ENCODE measurements at regions not wholly inside any gene's neighbourhood (a gene's known extent, or its start where the extent isn't known, plus 50 kb on each side); places are given as distances from the start of the nearest gene placed in this dataset.
"Not testable (repeated sequence)": the region's sequence is repeated elsewhere in the genome, so short reads cannot be mapped to it uniquely, and the experiment has no call there.

- DNase-seq = no peak
Measured at GRCh38 chr3:35950021-35950420, 310.7 kb downstream of the ARPP21 start.

- no peak for DNase-seq
Measured at GRCh38 chr3:35954413-35954812, 315.1 kb downstream of the ARPP21 start.

- no peak for DNase-seq
Measured at GRCh38 chr3:35965908-35966307, 326.6 kb downstream of the ARPP21 start.

GRCh38 chr3:35966629-35967464, 327.5 kb downstream of the ARPP21 start:
- DNase-seq = no peak

- no peak for DNase-seq
Measured at GRCh38 chr3:35968043-35968622, 328.8 kb downstream of the ARPP21 start.

- no peak for DNase-seq
Measured at GRCh38 chr3:35969406-35969805, 330.1 kb downstream of the ARPP21 start.

- DNase-seq = no peak
Measured at GRCh38 chr3:35970793-35971192, 331.5 kb downstream of the ARPP21 start.

GRCh38 chr3:35971686-35972085, 332.4 kb downstream of the ARPP21 start:
- DNase-seq = no peak

GRCh38 chr3:35974872-35975271, 335.5 kb downstream of the ARPP21 start:
- no peak for DNase-seq

- no peak for DNase-seq
Measured at GRCh38 chr3:35986161-35986560, 346.8 kb downstream of the ARPP21 start.

GRCh38 chr3:35987386-35987785, 348.1 kb downstream of the ARPP21 start:
- DNase-seq = no peak

- DNase-seq = no peak
Measured at GRCh38 chr3:35992041-35992440, 352.7 kb downstream of the ARPP21 start.

- DNase-seq = no peak
Measured at GRCh38 chr3:36011791-36012190, 368.5 kb upstream of the STAC start.

- no peak for DNase-seq
Measured at GRCh38 chr3:36013425-36013824, 366.9 kb upstream of the STAC start.

GRCh38 chr3:36025232-36025631, 355.1 kb upstream of the STAC start:
- no peak for DNase-seq

GRCh38 chr3:36032180-36033047, 347.9 kb upstream of the STAC start:
- no peak for DNase-seq

GRCh38 chr3:36058404-36059030, 321.8 kb upstream of the STAC start:
- DNase-seq = no peak

GRCh38 chr3:36060950-36061349, 319.4 kb upstream of the STAC start:
- no peak for DNase-seq

GRCh38 chr3:36063992-36064391, 316.3 kb upstream of the STAC start:
- DNase-seq = no peak

- DNase-seq = no peak
Measured at GRCh38 chr3:36065321-36065720, 315.0 kb upstream of the STAC start.

GRCh38 chr3:36075491-36075890, 304.8 kb upstream of the STAC start:
- no peak for DNase-seq

- no peak for DNase-seq
Measured at GRCh38 chr3:36077320-36077719, 303.0 kb upstream of the STAC start.

- not testable (repeated sequence) for DNase-seq
Measured at GRCh38 chr3:36082958-36083357, 297.3 kb upstream of the STAC start.
